GM19455 (cell line): ENCODE measurements at regions not wholly inside any gene's neighbourhood (a gene's known extent, or its start where the extent isn't known, plus 50 kb on each side); places are given as distances from the start of the nearest gene placed in this dataset.

ENCODE experiments used
- ATAC-seq: cut with Tn5 transposase; IDR thresholded peaks from one replicate; pipeline ENCODE4 v1.9.1; 2021; ENCODE audit not compliant: unreplicated experiment

GRCh38 chr7:130910949-130911944, 177.2 kb upstream of the KLF14 start:
- no peak for ATAC-seq

GRCh38 chr7:130912082-130912861, 178.3 kb upstream of the KLF14 start:
- ATAC-seq = no peak

- peak; percentile 80 for ATAC-seq
Measured at GRCh38 chr7:130912862-130913638, 179.0 kb upstream of the KLF14 start.

GRCh38 chr7:130913639-130914553, 179.9 kb upstream of the KLF14 start:
- no peak for ATAC-seq

- ATAC-seq = no peak
Measured at GRCh38 chr7:130914554-130915294, 180.7 kb upstream of the KLF14 start.

GRCh38 chr7:130917669-130918128, 183.7 kb upstream of the KLF14 start:
- ATAC-seq = no peak

GRCh38 chr7:130918129-130919052, 184.4 kb upstream of the KLF14 start:
- no peak for ATAC-seq

- no peak for ATAC-seq
Measured at GRCh38 chr7:130919316-130920103, 185.5 kb upstream of the KLF14 start.

- ATAC-seq = no peak
Measured at GRCh38 chr7:130920122-130920521, 186.1 kb upstream of the KLF14 start.

- ATAC-seq = no peak
Measured at GRCh38 chr7:130921391-130922180, 187.6 kb upstream of the KLF14 start.

- ATAC-seq = no peak
Measured at GRCh38 chr7:130922206-130923112, 188.5 kb upstream of the KLF14 start.

GRCh38 chr7:130923365-130923764, 189.4 kb upstream of the KLF14 start:
- ATAC-seq = no peak

- no peak for ATAC-seq
Measured at GRCh38 chr7:130923930-130924329, 189.9 kb upstream of the KLF14 start.

GRCh38 chr7:130925136-130925794, 191.3 kb upstream of the KLF14 start:
- ATAC-seq = no peak
